ENCODE measurements at regions not wholly inside any gene's neighbourhood (a gene's known extent, or its start where the extent isn't known, plus 50 kb on each side); places are given as distances from the start of the nearest gene placed in this dataset.

DNA sequence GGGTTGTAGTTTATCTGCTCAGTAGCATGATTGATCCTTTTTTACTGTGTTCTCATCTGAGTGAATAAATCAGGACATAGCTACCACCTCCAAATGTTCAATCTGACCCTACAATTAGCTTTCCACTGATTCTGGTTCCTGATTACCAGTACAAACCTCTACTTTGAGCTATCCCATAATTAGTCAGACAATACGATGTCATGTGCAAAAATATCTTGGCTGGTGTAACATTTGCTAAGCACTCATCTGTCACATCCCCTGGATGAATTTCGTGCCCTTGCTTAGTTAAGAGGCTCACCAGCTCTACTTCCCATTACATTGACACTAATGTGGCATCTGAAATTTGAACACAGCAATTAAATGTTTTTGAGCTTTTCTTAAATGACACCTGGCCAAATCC is 1101.0 kb upstream of the PCDH7 start:
- H3K27me3 ChIP-seq (ENCODE audit: insufficient read depth, low read length), result no peaks in the 10 kb centered on the region
- no peaks in the 10 kb centered on the region for H4K20me1 ChIP-seq (ENCODE audit: insufficient read depth, low read length)
- H3K4me3 ChIP-seq (ENCODE audit: low read depth, low read length, poor library complexity, severe bottlenecking), result no peak overlapping the region
- no peaks in the 10 kb centered on the region for H3K9me3 ChIP-seq (ENCODE audit: low read length)
- no peak overlapping the region for H3K9ac ChIP-seq (ENCODE audit: low read length)
- no peak overlapping the region for H2AFZ ChIP-seq (ENCODE audit: low read length)
- no peak overlapping the region for H3K27ac ChIP-seq (ENCODE audit: low read depth, low read length, poor library complexity, severe bottlenecking)
- TF ChIP-seq, protein P1, sequence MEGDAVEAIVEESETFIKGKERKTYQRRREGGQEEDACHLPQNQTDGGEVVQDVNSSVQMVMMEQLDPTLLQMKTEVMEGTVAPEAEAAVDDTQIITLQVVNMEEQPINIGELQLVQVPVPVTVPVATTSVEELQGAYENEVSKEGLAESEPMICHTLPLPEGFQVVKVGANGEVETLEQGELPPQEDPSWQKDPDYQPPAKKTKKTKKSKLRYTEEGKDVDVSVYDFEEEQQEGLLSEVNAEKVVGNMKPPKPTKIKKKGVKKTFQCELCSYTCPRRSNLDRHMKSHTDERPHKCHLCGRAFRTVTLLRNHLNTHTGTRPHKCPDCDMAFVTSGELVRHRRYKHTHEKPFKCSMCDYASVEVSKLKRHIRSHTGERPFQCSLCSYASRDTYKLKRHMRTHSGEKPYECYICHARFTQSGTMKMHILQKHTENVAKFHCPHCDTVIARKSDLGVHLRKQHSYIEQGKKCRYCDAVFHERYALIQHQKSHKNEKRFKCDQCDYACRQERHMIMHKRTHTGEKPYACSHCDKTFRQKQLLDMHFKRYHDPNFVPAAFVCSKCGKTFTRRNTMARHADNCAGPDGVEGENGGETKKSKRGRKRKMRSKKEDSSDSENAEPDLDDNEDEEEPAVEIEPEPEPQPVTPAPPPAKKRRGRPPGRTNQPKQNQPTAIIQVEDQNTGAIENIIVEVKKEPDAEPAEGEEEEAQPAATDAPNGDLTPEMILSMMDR (IDR thresholded peaks at IDR 0.05; ENCODE audit: low read length), result no peak
- no peak for TF ChIP-seq EZH2 (IDR thresholded peaks at IDR 0.05; ENCODE audit: borderline replicate concordance, low read length)
- no peak overlapping the region for H3K4me2 ChIP-seq (ENCODE audit: low read length)
- H3K4me1 ChIP-seq (ENCODE audit: insufficient read depth, low read length, severe bottlenecking), result no peaks in the 10 kb centered on the region
- H3K9me2 ChIP-seq (ENCODE audit: low read depth, low read length), result no peaks in the 10 kb centered on the region
- no peaks in the 10 kb centered on the region for H3K36me3 ChIP-seq (ENCODE audit: insufficient read depth, low read length)
- H3F3A ChIP-seq (ENCODE audit: insufficient read depth, low read length), result no peaks in the 10 kb centered on the region
- no peaks in the 10 kb centered on the region for H3K79me2 ChIP-seq (ENCODE audit: insufficient read depth, low read length)

DNA sequence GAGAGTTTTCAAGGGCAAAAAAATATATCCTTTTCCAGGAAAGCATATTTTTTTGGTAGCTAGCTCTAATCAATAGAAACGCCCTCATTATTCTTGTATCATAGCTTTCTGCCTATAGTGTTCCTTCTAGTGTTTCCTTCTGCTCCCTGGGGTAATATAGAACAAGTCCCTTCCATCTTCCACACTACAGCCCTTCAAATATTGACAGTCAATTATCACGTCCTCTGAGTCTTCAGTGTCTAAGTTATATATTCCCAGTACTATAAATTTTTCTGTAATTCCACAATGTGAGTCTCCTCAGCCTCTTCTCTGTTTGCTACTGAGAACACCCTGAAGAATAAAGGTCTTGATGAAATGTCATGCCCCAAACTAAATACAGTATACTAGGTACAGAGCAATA is 1088.0 kb upstream of the PCDH7 start:
- TF ChIP-seq, protein P1 (IDR thresholded peaks at IDR 0.05; ENCODE audit: low read length), result no peak
- TF ChIP-seq EZH2 (IDR thresholded peaks at IDR 0.05; ENCODE audit: borderline replicate concordance, low read length), result no peak
- H3K4me3 ChIP-seq (ENCODE audit: low read depth, low read length, poor library complexity, severe bottlenecking), result no peak overlapping the region
- no peaks in the 10 kb centered on the region for H3K9me3 ChIP-seq (ENCODE audit: low read length)
- no peak overlapping the region for H2AFZ ChIP-seq (ENCODE audit: low read length)
- H3K4me1 ChIP-seq (ENCODE audit: insufficient read depth, low read length, severe bottlenecking), result no peaks in the 10 kb centered on the region
- H3K4me2 ChIP-seq (ENCODE audit: low read length), result no peak overlapping the region
- H3F3A ChIP-seq (ENCODE audit: insufficient read depth, low read length), result no peaks in the 10 kb centered on the region
- H3K27ac ChIP-seq (ENCODE audit: low read depth, low read length, poor library complexity, severe bottlenecking), result no peak overlapping the region
- no peaks in the 10 kb centered on the region for H3K9me2 ChIP-seq (ENCODE audit: low read depth, low read length)
- H3K9ac ChIP-seq (ENCODE audit: low read length), result no peak overlapping the region
- no peaks in the 10 kb centered on the region for H3K36me3 ChIP-seq (ENCODE audit: insufficient read depth, low read length)
- no peaks in the 10 kb centered on the region for H3K79me2 ChIP-seq (ENCODE audit: insufficient read depth, low read length)
- no peaks in the 10 kb centered on the region for H3K27me3 ChIP-seq (ENCODE audit: insufficient read depth, low read length)
- no peaks in the 10 kb centered on the region for H4K20me1 ChIP-seq (ENCODE audit: insufficient read depth, low read length)

DNA sequence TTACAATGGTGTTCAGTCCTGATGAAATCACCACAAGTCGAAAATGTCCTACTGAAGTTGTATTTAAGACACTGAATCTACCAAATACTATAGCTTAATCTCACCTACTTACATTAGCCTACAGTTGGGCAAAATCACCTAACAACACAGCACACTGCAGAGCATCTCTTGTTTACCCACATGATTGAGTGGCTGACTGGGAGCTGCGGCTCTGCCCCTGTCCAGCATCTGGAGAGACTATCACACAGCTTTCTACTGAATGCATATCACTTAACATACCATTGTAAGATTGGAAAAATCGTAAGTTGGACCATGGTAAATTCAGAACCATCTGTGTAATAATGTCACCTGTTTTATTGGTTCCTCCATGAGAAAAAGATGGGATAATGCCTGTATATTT is 1083.2 kb upstream of the PCDH7 start:
- H2AFZ ChIP-seq (ENCODE audit: low read length), result no peak overlapping the region
- no peak for TF ChIP-seq EZH2 (IDR thresholded peaks at IDR 0.05; ENCODE audit: borderline replicate concordance, low read length)
- TF ChIP-seq, protein P1 (IDR thresholded peaks at IDR 0.05; ENCODE audit: low read length), result no peak
- no peaks in the 10 kb centered on the region for H3F3A ChIP-seq (ENCODE audit: insufficient read depth, low read length)
- H3K9me2 ChIP-seq (ENCODE audit: low read depth, low read length), result no peaks in the 10 kb centered on the region
- H3K4me1 ChIP-seq (ENCODE audit: insufficient read depth, low read length, severe bottlenecking), result no peaks in the 10 kb centered on the region
- no peak overlapping the region for H3K27ac ChIP-seq (ENCODE audit: low read depth, low read length, poor library complexity, severe bottlenecking)
- H3K27me3 ChIP-seq (ENCODE audit: insufficient read depth, low read length), result no peaks in the 10 kb centered on the region
- no peaks in the 10 kb centered on the region for H3K36me3 ChIP-seq (ENCODE audit: insufficient read depth, low read length)
- no peaks in the 10 kb centered on the region for H3K9me3 ChIP-seq (ENCODE audit: low read length)
- H4K20me1 ChIP-seq (ENCODE audit: insufficient read depth, low read length), result no peaks in the 10 kb centered on the region
- no peak overlapping the region for H3K4me3 ChIP-seq (ENCODE audit: low read depth, low read length, poor library complexity, severe bottlenecking)
- H3K4me2 ChIP-seq (ENCODE audit: low read length), result no peak overlapping the region
- no peaks in the 10 kb centered on the region for H3K79me2 ChIP-seq (ENCODE audit: insufficient read depth, low read length)
- no peak overlapping the region for H3K9ac ChIP-seq (ENCODE audit: low read length)
